ENCODE measurements at regions not wholly inside any gene's neighbourhood (a gene's known extent, or its start where the extent isn't known, plus 50 kb on each side); places are given as distances from the start of the nearest gene placed in this dataset.

DNA sequence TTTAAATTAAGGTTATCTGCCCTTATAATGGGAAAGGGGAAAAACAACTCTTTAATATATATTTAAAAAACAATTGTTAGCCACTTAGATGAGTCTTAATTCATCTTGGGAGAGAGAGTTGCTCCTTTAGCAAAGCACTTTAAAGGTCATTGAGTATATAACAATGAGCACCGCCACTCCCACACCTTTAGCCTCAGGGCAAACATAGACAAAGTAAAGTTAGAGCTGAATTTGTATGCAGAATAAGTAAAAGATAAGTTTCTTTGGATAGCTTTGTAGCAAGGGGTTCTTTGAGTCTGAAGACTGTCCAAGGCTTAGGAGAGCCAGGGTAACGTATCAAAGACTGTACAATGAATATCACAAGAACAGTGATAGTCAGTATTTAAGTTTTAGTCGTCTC is 728.8 kb upstream of the LMO3 start:
- H3K27ac Mint-ChIP-seq = no peak overlapping the region
- H3K4me3 Mint-ChIP-seq = no peak overlapping the region
- CTCF ChIA-PET = no interaction called here
- ATAC-seq (no peak), DNase-seq (ENCODE audit: low spot score) (no peak)
- POLR2A ChIA-PET = no interaction called here
- H3K9me3 Mint-ChIP-seq = no peaks in the 10 kb centered on the region
- H3K4me1 Mint-ChIP-seq = no peaks in the 10 kb centered on the region
- H3K27me3 Mint-ChIP-seq (ENCODE audit: low read depth) = no peaks in the 10 kb centered on the region
- no peaks in the 10 kb centered on the region for H3K36me3 Mint-ChIP-seq
- no peak for TF ChIP-seq NR3C1 (CRISPR knock-in tag; conservative IDR thresholded peaks at IDR 0.05; ENCODE audit: low read depth)
- no peak for TF ChIP-seq JAZF1 (CRISPR knock-in tag; IDR thresholded peaks at IDR 0.05)
- no peak for TF ChIP-seq GTF2I (CRISPR knock-in tag; conservative IDR thresholded peaks at IDR 0.05)
- TF ChIP-seq, protein P1, sequence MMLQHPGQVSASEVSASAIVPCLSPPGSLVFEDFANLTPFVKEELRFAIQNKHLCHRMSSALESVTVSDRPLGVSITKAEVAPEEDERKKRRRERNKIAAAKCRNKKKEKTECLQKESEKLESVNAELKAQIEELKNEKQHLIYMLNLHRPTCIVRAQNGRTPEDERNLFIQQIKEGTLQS (CRISPR knock-in tag; conservative IDR thresholded peaks at IDR 0.05) = no peak
- no peak for TF ChIP-seq ELF4 (CRISPR knock-in tag; IDR thresholded peaks at IDR 0.05; ENCODE audit: low read depth)
- TF ChIP-seq NR2C2 (CRISPR knock-in tag; IDR thresholded peaks at IDR 0.05) = no peak
- TF ChIP-seq ZNF416 (CRISPR knock-in tag; IDR thresholded peaks at IDR 0.05) = no peak
- TF ChIP-seq JUN (CRISPR knock-in tag; IDR thresholded peaks at IDR 0.05) = no peak
- TF ChIP-seq ZNF263 (CRISPR knock-in tag; IDR thresholded peaks at IDR 0.05; ENCODE audit: low read depth) = no peak

DNA sequence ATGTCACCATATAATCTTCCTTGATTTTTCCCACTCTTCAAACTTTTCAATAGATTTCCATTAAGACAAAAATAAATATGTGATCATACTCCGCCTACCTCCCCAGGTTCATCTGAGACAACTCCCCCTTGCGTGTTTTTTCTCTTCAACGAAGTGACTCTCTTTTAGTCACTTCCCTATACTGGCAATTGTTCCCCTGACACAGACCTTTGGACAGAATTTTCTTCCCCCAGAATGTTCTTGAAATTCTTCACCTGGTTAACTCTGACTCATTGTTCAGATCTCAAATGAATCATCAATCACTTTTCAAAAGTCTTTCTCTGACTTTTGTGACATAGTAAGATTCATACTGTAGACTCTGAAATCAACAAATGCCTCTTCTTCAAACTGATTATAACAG is 727.3 kb upstream of the LMO3 start:
- ChIA-PET CTCF (no interaction called here), POLR2A (no interaction called here)
- H3K27ac Mint-ChIP-seq = no peak overlapping the region
- no peaks in the 10 kb centered on the region for H3K27me3 Mint-ChIP-seq (ENCODE audit: low read depth)
- no peak overlapping the region for H3K4me3 Mint-ChIP-seq
- ATAC-seq (no peak), DNase-seq (ENCODE audit: low spot score) (no peak)
- H3K4me1 Mint-ChIP-seq = no peaks in the 10 kb centered on the region
- no peak for TF ChIP-seq ZNF232 (CRISPR knock-in tag; IDR thresholded peaks at IDR 0.05)
- no peak for TF ChIP-seq ZNF671 (CRISPR knock-in tag; IDR thresholded peaks at IDR 0.05)
- no peak for TF ChIP-seq RELA (CRISPR knock-in tag; IDR thresholded peaks at IDR 0.05; ENCODE audit: borderline replicate concordance)
- TF ChIP-seq, protein P2, sequence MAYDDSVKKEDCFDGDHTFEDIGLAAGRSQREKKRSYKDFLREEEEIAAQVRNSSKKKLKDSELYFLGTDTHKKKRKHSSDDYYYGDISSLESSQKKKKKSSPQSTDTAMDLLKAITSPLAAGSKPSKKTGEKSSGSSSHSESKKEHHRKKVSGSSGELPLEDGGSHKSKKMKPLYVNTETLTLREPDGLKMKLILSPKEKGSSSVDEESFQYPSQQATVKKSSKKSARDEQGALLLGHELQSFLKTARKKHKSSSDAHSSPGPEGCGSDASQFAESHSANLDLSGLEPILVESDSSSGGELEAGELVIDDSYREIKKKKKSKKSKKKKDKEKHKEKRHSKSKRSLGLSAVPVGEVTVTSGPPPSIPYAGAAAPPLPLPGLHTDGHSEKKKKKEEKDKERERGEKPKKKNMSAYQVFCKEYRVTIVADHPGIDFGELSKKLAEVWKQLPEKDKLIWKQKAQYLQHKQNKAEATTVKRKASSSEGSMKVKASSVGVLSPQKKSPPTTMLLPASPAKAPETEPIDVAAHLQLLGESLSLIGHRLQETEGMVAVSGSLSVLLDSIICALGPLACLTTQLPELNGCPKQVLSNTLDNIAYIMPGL (CRISPR knock-in tag; IDR thresholded peaks at IDR 0.05) = no peak
- TF ChIP-seq, protein P3, sequence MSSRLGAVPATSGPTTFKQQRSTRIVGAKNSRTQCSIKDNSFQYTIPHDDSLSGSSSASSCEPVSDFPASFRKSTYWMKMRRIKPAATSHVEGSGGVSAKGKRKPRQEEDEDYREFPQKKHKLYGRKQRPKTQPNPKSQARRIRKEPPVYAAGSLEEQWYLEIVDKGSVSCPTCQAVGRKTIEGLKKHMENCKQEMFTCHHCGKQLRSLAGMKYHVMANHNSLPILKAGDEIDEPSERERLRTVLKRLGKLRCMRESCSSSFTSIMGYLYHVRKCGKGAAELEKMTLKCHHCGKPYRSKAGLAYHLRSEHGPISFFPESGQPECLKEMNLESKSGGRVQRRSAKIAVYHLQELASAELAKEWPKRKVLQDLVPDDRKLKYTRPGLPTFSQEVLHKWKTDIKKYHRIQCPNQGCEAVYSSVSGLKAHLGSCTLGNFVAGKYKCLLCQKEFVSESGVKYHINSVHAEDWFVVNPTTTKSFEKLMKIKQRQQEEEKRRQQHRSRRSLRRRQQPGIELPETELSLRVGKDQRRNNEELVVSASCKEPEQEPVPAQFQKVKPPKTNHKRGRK (CRISPR knock-in tag; IDR thresholded peaks at IDR 0.05; ENCODE audit: borderline replicate concordance) = no peak
- no peak for TF ChIP-seq ZNF396 (CRISPR knock-in tag; IDR thresholded peaks at IDR 0.05; ENCODE audit: borderline replicate concordance)
- TF ChIP-seq, protein P4, sequence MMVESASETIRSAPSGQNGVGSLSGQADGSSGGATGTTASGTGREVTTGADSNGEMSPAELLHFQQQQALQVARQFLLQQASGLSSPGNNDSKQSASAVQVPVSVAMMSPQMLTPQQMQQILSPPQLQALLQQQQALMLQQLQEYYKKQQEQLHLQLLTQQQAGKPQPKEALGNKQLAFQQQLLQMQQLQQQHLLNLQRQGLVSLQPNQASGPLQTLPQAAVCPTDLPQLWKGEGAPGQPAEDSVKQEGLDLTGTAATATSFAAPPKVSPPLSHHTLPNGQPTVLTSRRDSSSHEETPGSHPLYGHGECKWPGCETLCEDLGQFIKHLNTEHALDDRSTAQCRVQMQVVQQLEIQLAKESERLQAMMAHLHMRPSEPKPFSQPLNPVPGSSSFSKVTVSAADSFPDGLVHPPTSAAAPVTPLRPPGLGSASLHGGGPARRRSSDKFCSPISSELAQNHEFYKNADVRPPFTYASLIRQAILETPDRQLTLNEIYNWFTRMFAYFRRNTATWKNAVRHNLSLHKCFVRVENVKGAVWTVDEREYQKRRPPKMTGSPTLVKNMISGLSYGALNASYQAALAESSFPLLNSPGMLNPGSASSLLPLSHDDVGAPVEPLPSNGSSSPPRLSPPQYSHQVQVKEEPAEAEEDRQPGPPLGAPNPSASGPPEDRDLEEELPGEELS (CRISPR knock-in tag; IDR thresholded peaks at IDR 0.05) = no peak
- TF ChIP-seq ELF4 (CRISPR knock-in tag; IDR thresholded peaks at IDR 0.05; ENCODE audit: low read depth) = no peak
- no peak for TF ChIP-seq ETV6 (CRISPR knock-in tag; IDR thresholded peaks at IDR 0.05)
- no peak for TF ChIP-seq TCF7 (CRISPR knock-in tag; IDR thresholded peaks at IDR 0.05; ENCODE audit: low read depth)
- TF ChIP-seq, protein P5, sequence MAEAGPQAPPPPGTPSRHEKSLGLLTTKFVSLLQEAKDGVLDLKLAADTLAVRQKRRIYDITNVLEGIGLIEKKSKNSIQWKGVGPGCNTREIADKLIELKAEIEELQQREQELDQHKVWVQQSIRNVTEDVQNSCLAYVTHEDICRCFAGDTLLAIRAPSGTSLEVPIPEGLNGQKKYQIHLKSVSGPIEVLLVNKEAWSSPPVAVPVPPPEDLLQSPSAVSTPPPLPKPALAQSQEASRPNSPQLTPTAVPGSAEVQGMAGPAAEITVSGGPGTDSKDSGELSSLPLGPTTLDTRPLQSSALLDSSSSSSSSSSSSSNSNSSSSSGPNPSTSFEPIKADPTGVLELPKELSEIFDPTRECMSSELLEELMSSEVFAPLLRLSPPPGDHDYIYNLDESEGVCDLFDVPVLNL (CRISPR knock-in tag; IDR thresholded peaks at IDR 0.05; ENCODE audit: borderline replicate concordance, low read depth) = no peak
- TF ChIP-seq, protein P6, sequence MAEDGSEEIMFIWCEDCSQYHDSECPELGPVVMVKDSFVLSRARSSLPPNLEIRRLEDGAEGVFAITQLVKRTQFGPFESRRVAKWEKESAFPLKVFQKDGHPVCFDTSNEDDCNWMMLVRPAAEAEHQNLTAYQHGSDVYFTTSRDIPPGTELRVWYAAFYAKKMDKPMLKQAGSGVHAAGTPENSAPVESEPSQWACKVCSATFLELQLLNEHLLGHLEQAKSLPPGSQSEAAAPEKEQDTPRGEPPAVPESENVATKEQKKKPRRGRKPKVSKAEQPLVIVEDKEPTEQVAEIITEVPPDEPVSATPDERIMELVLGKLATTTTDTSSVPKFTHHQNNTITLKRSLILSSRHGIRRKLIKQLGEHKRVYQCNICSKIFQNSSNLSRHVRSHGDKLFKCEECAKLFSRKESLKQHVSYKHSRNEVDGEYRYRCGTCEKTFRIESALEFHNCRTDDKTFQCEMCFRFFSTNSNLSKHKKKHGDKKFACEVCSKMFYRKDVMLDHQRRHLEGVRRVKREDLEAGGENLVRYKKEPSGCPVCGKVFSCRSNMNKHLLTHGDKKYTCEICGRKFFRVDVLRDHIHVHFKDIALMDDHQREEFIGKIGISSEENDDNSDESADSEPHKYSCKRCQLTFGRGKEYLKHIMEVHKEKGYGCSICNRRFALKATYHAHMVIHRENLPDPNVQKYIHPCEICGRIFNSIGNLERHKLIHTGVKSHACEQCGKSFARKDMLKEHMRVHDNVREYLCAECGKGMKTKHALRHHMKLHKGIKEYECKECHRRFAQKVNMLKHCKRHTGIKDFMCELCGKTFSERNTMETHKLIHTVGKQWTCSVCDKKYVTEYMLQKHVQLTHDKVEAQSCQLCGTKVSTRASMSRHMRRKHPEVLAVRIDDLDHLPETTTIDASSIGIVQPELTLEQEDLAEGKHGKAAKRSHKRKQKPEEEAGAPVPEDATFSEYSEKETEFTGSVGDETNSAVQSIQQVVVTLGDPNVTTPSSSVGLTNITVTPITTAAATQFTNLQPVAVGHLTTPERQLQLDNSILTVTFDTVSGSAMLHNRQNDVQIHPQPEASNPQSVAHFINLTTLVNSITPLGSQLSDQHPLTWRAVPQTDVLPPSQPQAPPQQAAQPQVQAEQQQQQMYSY (CRISPR knock-in tag; IDR thresholded peaks at IDR 0.05) = no peak
- no peak for TF ChIP-seq FOXP1 (CRISPR knock-in tag; IDR thresholded peaks at IDR 0.05; ENCODE audit: borderline replicate concordance)
- TF ChIP-seq, protein P7, sequence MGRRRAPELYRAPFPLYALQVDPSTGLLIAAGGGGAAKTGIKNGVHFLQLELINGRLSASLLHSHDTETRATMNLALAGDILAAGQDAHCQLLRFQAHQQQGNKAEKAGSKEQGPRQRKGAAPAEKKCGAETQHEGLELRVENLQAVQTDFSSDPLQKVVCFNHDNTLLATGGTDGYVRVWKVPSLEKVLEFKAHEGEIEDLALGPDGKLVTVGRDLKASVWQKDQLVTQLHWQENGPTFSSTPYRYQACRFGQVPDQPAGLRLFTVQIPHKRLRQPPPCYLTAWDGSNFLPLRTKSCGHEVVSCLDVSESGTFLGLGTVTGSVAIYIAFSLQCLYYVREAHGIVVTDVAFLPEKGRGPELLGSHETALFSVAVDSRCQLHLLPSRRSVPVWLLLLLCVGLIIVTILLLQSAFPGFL (CRISPR knock-in tag; IDR thresholded peaks at IDR 0.05; ENCODE audit: borderline replicate concordance) = no peak
- no peak for TF ChIP-seq NFYB (CRISPR knock-in tag; conservative IDR thresholded peaks at IDR 0.05; ENCODE audit: low read depth)
- TF ChIP-seq, protein P8, sequence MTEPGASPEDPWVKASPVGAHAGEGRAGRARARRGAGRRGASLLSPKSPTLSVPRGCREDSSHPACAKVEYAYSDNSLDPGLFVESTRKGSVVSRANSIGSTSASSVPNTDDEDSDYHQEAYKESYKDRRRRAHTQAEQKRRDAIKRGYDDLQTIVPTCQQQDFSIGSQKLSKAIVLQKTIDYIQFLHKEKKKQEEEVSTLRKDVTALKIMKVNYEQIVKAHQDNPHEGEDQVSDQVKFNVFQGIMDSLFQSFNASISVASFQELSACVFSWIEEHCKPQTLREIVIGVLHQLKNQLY (CRISPR knock-in tag; IDR thresholded peaks at IDR 0.05) = no peak
- no peaks in the 10 kb centered on the region for H3K36me3 Mint-ChIP-seq
- no peaks in the 10 kb centered on the region for H3K9me3 Mint-ChIP-seq
